Stomach (tissue), 8 donors: ENCODE measurements at regions not wholly inside any gene's neighbourhood (a gene's known extent, or its start where the extent isn't known, plus 50 kb on each side); places are given as distances from the start of the nearest gene placed in this dataset.

Experiments
- DNase-seq, 2 donors: peaks; one replicate each; pipeline versions ENCODE4 v3.0.0 to v3.0.0-alpha.2; 2013 to 2019
- H3K27ac ChIP-seq, 5 donors: fragments of 200-600 bp in 4 of 5; sonication (generic) in 4 of 5; one replicate each; pipeline ENCODE4 v1.5.1; 2013 to 2019; ENCODE audit warnings: mild to moderate bottlenecking in 1 of 5, moderate library complexity in 1 of 5
- H3K27me3 ChIP-seq, 3 donors: fragments of 200-600 bp; sonication (generic); one replicate each; pipeline ENCODE4 v1.5.1; 2017 to 2019; ENCODE audit warnings: mixed run types in 1 of 3
- H3K36me3 ChIP-seq, 4 donors: fragments of 200-600 bp; sonication (generic); 1 replicate in 3 of 4; 2 replicates in 1 of 4; pipeline ENCODE4 v1.5.1; 2016 to 2019
- H3K4me1 ChIP-seq, 4 donors: fragments of 200-600 bp; sonication (generic); one replicate each; pipeline ENCODE4 v1.5.1; 2016 to 2019
- H3K4me3 ChIP-seq, 4 donors: fragments of 200-600 bp; sonication (generic) in 3 of 4; one replicate each; pipeline ENCODE4 v1.5.1; 2016 to 2019; ENCODE audit warnings: mild to moderate bottlenecking in 1 of 4
- H3K9me3 ChIP-seq, 4 donors: fragments of 200-600 bp; sonication (generic); one replicate each; pipeline ENCODE4 v1.5.1; 2016 to 2019
- EP300 ChIP-seq: sonication (generic); formaldehyde crosslinking; IDR thresholded peaks from one replicate; pipeline ENCODE4 v1.6.1; 2017; ENCODE audit warnings: antibody characterized with exemption
- POLR2A ChIP-seq, 4 donors: fragments of 450-650 bp; IDR thresholded peaks; one replicate each; pipeline ENCODE4 v1.6.1; 2016; ENCODE audit warnings: antibody characterized with exemption in 4 of 4, control low read depth in 2 of 4, mild to moderate bottlenecking in 1 of 4, moderate library complexity in 1 of 4
- POLR2AphosphoS5 ChIP-seq, 3 donors: sonication (generic); formaldehyde crosslinking; IDR thresholded peaks; one replicate each; pipeline ENCODE4 v1.6.1; 2016; ENCODE audit warnings: antibody characterized with exemption in 3 of 3
- WGBS, 5 donors: extraction: QIAGEN DNeasy Blood & Tissue Kit in 3 of 5; methylation state at CpG; one replicate each; pipeline versions ENCODE4 v1.1.5 to v1.1.7; 2013 to 2018; 5-methylcytosine and 5-hydroxymethylcytosine counted together
- intact Hi-C: fragments of 100-400 bp; cut with DNase I; formaldehyde crosslinking; loops from one replicate; pipeline ENCODE4 v1.15.1; 2023; ENCODE audit warnings: low total_unique reads
- TF ChIP-seq, protein P1 (sequence below), 7 experiments: fragments of 450-650 bp in 4 of 7; fragments of 200-600 bp in 3 of 7; sonication (generic) in 3 of 7; IDR thresholded peaks; one replicate each; pipeline ENCODE4 v1.5.1; 2016 to 2019; ENCODE audit warnings: antibody characterized with exemption in 7 of 7, control low read depth in 2 of 7, mild to moderate bottlenecking in 1 of 7
- donor health status: healthy with polysubstance abuse.
- donor health status: Bipolar disorder and iron deficiency.
- donor health status: healthy.

DNA sequence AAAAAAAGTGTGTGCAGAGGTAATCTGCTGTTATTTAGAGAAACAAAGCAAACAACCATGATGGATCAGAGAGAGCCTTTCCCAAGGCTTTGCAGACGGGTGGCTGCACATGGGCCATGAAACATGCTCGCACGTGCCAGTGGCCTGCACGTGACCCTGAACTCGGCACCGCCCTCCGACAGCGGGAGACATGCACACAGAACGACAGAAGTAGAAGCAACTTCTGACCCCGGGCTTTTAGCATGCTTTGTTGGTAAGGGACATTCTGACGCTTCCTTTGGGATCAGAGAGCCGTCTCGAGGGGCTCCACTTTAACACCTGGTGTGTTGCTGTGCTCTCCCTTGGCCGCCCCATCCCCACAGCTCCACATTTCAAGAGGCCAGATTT, 112.5 kb downstream of the KCNF1 start:
- TF ChIP-seq, protein P1, sequence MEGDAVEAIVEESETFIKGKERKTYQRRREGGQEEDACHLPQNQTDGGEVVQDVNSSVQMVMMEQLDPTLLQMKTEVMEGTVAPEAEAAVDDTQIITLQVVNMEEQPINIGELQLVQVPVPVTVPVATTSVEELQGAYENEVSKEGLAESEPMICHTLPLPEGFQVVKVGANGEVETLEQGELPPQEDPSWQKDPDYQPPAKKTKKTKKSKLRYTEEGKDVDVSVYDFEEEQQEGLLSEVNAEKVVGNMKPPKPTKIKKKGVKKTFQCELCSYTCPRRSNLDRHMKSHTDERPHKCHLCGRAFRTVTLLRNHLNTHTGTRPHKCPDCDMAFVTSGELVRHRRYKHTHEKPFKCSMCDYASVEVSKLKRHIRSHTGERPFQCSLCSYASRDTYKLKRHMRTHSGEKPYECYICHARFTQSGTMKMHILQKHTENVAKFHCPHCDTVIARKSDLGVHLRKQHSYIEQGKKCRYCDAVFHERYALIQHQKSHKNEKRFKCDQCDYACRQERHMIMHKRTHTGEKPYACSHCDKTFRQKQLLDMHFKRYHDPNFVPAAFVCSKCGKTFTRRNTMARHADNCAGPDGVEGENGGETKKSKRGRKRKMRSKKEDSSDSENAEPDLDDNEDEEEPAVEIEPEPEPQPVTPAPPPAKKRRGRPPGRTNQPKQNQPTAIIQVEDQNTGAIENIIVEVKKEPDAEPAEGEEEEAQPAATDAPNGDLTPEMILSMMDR (IDR thresholded peaks at IDR 0.05) = no peak
- no peak for TF ChIP-seq EP300
- TF ChIP-seq POLR2A (IDR thresholded peaks at IDR 0.05) = no peak
- no peak for TF ChIP-seq POLR2AphosphoS5 (IDR thresholded peaks at IDR 0.05)
- H3K36me3 ChIP-seq = no peaks in the 10 kb centered on the region
- 18 to 34% (median 22%) methylated on average over 14 of the region's 14 CpGs for WGBS, 5 donors
- peaks cover 0 to 7% (median 2%) of the 10 kb centered on the region in 4 donors for H3K4me1 ChIP-seq
- H3K4me3 ChIP-seq = no peak overlapping the region
- H3K27me3 ChIP-seq = peaks cover 0 to 7% (median 0%) of the 10 kb centered on the region in 3 donors
- H3K27ac ChIP-seq = no peak overlapping the region
- peak; percentile 39 to 79 for DNase-seq
- no peaks in the 10 kb centered on the region for H3K9me3 ChIP-seq
- intact Hi-C loops = no loop called here

DNA sequence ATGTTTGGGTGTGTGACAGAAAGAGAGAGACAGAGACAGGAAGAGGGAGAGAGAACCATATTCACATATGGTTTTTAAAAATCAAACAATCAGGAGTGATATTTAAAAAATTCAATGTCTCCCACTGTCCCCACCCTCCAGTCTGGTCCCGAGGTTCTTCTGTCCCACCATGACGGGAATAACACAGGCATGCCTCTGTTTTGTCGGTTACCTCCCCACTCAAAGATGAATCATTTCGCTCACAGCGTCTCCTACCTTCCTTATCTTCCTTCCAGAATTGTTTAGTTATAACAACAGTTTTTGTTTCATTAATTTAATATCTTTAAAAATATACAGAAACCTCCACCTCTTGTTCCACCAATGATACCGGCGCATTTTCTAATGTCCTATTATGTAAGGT, 113.0 kb downstream of the KCNF1 start:
- intact Hi-C loops = no loop called here
- H3K4me3 ChIP-seq = no peak overlapping the region
- no peaks in the 10 kb centered on the region for H3K9me3 ChIP-seq
- TF ChIP-seq EP300 (no peak), POLR2A (IDR thresholded peaks at IDR 0.05) (no peak), POLR2AphosphoS5 (IDR thresholded peaks at IDR 0.05) (no peak)
- TF ChIP-seq, protein P1 (IDR thresholded peaks at IDR 0.05) = no peak
- peaks cover 0 to 7% (median 2%) of the 10 kb centered on the region in 4 donors for H3K4me1 ChIP-seq
- whole genome bisulfite sequencing, 5 donors = 73 to 86% (median 82%) methylated on average over 7 of the region's 7 CpGs
- H3K27ac ChIP-seq = no peak overlapping the region
- no peaks in the 10 kb centered on the region for H3K36me3 ChIP-seq
- DNase-seq = peak in 1 of 2 donors; percentile 5
- peaks cover 0 to 2% (median 0%) of the 10 kb centered on the region in 3 donors for H3K27me3 ChIP-seq

DNA sequence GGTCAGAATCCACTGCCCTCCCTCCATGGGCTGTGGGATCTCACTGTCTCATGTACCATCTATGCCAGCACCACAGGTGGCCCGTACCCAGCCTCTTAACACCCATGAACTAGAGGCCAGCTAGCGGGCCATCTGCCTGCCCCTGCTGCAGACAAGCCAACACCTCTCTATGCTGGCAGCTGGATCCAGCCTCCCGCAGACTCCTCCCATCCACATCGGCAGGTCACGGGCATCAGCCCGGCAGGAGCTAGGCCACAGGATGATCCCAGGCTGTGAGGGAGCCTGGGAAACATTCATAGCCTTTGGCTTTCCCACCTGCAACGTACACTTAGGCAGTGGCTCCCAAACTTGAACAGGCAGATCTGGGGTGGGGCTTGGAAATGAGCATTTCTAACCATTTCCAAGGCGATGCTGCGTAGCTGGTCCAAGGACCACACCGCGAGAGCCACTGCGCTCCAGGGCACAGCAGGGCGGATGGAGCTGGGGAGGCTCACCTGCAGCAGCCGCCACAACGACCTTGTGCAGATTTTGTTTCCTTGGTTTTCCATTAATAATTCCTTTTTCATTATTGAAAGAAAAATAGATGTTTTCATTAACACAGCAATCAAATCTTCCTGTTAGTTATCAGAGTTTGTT, 114.7 kb downstream of the KCNF1 start:
- Histone ChIP-seq H3K4me3 (no peak overlapping the region), H3K4me1 (peaks cover 0 to 7% (median 4%) of the 10 kb centered on the region in 4 donors), H3K27ac (no peak overlapping the region), H3K9me3 (no peaks in the 10 kb centered on the region), H3K27me3 (no peaks in the 10 kb centered on the region), H3K36me3 (no peaks in the 10 kb centered on the region)
- intact Hi-C loops = no loop called here
- TF ChIP-seq POLR2A (IDR thresholded peaks at IDR 0.05) (no peak), EP300 (no peak), POLR2AphosphoS5 (IDR thresholded peaks at IDR 0.05) (no peak)
- TF ChIP-seq, protein P1 (IDR thresholded peaks at IDR 0.05) = no peak
- 88 to 95% (median 92%) methylated on average over 12 to 15 of the region's 15 CpGs for WGBS, 5 donors
- DNase-seq = peak in 1 of 2 donors; percentile 17

DNA sequence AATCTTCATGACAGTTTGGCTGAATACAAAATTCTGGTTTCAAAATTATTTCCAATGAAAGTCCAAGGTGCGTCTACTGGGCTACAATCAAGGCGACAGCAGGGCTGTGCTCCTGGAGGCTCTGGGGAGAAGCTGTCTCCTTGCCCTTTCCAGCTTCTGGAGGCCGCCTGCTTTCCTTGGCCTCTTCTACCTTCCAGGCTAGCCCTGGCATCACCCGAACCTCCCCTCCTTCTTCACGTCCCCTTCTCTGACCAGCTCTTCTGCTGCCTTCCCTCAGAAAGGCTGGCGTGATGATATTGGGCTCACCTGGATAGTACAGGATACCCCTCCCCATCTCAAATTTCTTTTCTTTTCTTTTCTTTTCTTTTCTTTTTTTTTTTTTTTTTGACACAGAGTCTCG, 115.5 kb downstream of the KCNF1 start:
- Histone ChIP-seq H3K4me3 (no peak overlapping the region), H3K36me3 (no peaks in the 10 kb centered on the region), H3K4me1 (peaks cover 0 to 7% (median 5%) of the 10 kb centered on the region in 4 donors), H3K9me3 (no peaks in the 10 kb centered on the region), H3K27me3 (no peaks in the 10 kb centered on the region), H3K27ac (no peak overlapping the region)
- TF ChIP-seq EP300 = no peak
- TF ChIP-seq POLR2A (IDR thresholded peaks at IDR 0.05) = no peak
- no peak for TF ChIP-seq POLR2AphosphoS5 (IDR thresholded peaks at IDR 0.05)
- TF ChIP-seq, protein P1 (IDR thresholded peaks at IDR 0.05) = no peak
- 83 to 95% (median 94%) methylated on average over 7 of the region's 7 CpGs for WGBS, 5 donors
- peak in 1 of 2 donors; percentile 7 for DNase-seq
- intact Hi-C loops = no loop called here
